Astrocyte (in vitro differentiated cells and primary cell): ENCODE measurements at regions not wholly inside any gene's neighbourhood (a gene's known extent, or its start where the extent isn't known, plus 50 kb on each side); places are given as distances from the start of the nearest gene placed in this dataset.

Source experiments
- DNase-seq: peaks from one replicate; pipeline ENCODE4 v3.0.0-alpha.2; 2010; ENCODE audit warnings: low read depth
- FAIRE-seq: peaks from 2 replicates; lab custom pipeline; 2011; peaks lifted over from hg19 to GRCh38; lab: Jason Lieb, UNC
- H2AFZ ChIP-seq: 2 replicates; pipeline ENCODE4 v1.6.0; 2012; ENCODE audit warnings: low read depth, low read length, inconsistent platforms
- H3K27ac ChIP-seq: 2 replicates; pipeline ENCODE4 v1.5.1; 2011; ENCODE audit warnings: low read depth, low read length, inconsistent platforms
- H3K27me3 ChIP-seq: 2 replicates; pipeline ENCODE4 v1.6.0; 2011; ENCODE audit warnings: low read length, inconsistent platforms; ENCODE audit not compliant: insufficient read depth
- H3K36me3 ChIP-seq: 2 replicates; pipeline ENCODE4 v1.5.1; 2011; ENCODE audit warnings: low read length, inconsistent platforms; ENCODE audit not compliant: insufficient read depth
- H3K4me1 ChIP-seq: 2 replicates; pipeline ENCODE4 v1.5.1; 2011; ENCODE audit warnings: low read length, inconsistent platforms; ENCODE audit not compliant: insufficient read depth
- H3K4me2 ChIP-seq: 2 replicates; pipeline ENCODE4 v1.6.0; 2012; ENCODE audit warnings: low read length, inconsistent platforms
- H3K4me3 ChIP-seq: 2 replicates; pipeline ENCODE4 v1.5.1; 2011; ENCODE audit warnings: low read depth, mild to moderate bottlenecking, low read length, inconsistent platforms; ENCODE audit not compliant: insufficient read depth
- H3K79me2 ChIP-seq: 2 replicates; pipeline ENCODE4 v1.6.0; 2012; ENCODE audit warnings: mild to moderate bottlenecking, low read length, inconsistent platforms; ENCODE audit not compliant: insufficient read depth
- H3K9ac ChIP-seq: 2 replicates; pipeline ENCODE4 v1.6.0; 2012; ENCODE audit warnings: mild to moderate bottlenecking, low read length, inconsistent platforms
- H3K9me3 ChIP-seq: 2 replicates; pipeline ENCODE4 v1.5.1; 2012; ENCODE audit warnings: low read depth, mild to moderate bottlenecking, low read length, inconsistent platforms; ENCODE audit not compliant: insufficient read depth
- H4K20me1 ChIP-seq: 2 replicates; pipeline ENCODE4 v1.6.0; 2012; ENCODE audit warnings: low read length, inconsistent platforms; ENCODE audit not compliant: insufficient read depth
- H3K27ac Mint-ChIP-seq: one replicate; pipeline ENCODE4 v1.8.0; 2021; ENCODE audit warnings: mild to moderate bottlenecking, mixed read lengths; ENCODE audit not compliant: unreplicated experiment
- H3K27me3 Mint-ChIP-seq: one replicate; pipeline ENCODE4 v1.8.0; 2021; ENCODE audit warnings: low read depth, mixed read lengths; ENCODE audit not compliant: unreplicated experiment
- H3K36me3 Mint-ChIP-seq: one replicate; pipeline ENCODE4 v1.8.0; 2021; ENCODE audit warnings: low read depth, mixed read lengths; ENCODE audit not compliant: unreplicated experiment
- H3K4me1 Mint-ChIP-seq: one replicate; pipeline ENCODE4 v1.8.0; 2021; ENCODE audit warnings: low read depth, mixed read lengths; ENCODE audit not compliant: unreplicated experiment
- H3K4me3 Mint-ChIP-seq: one replicate; pipeline ENCODE4 v1.8.0; 2021; ENCODE audit warnings: mild to moderate bottlenecking, moderate library complexity, mixed read lengths; ENCODE audit not compliant: unreplicated experiment
- H3K9me3 Mint-ChIP-seq: one replicate; pipeline ENCODE4 v1.8.0; 2021; ENCODE audit warnings: mild to moderate bottlenecking, mixed read lengths; ENCODE audit not compliant: unreplicated experiment
- CTCF ChIP-seq: IDR thresholded peaks from 2 replicates; pipeline ENCODE4 v1.5.1; 2011; ENCODE audit warnings: low read depth, mild to moderate bottlenecking, inconsistent platforms, low read length, moderate library complexity; ENCODE audit not compliant: insufficient read depth
- EZH2 ChIP-seq: IDR thresholded peaks from 2 replicates; pipeline ENCODE4 v1.6.1; 2012; ENCODE audit warnings: mild to moderate bottlenecking, low read length, inconsistent platforms; ENCODE audit not compliant: insufficient read depth

GRCh38 chr1:5448486-5448885, 543.7 kb downstream of the NPHP4 start:
- Histone ChIP-seq H3K79me2 (no peaks in the 10 kb centered on the region), H3K9me3 (peaks cover 4% of the 10 kb centered on the region), H3K4me1 (no peaks in the 10 kb centered on the region), H2AFZ (no peak overlapping the region), H3K4me2 (no peak overlapping the region), H4K20me1 (no peaks in the 10 kb centered on the region), H3K9ac (no peak overlapping the region), H3K36me3 (no peaks in the 10 kb centered on the region), H3K27ac (no peak overlapping the region), H3K4me3 (no peak overlapping the region), H3K27me3 (no peaks in the 10 kb centered on the region)
- peaks cover 50% of the 10 kb centered on the region for H3K27me3 Mint-ChIP-seq
- H3K36me3 Mint-ChIP-seq: no peaks in the 10 kb centered on the region
- no peak for FAIRE-seq
- no peak overlapping the region for H3K27ac Mint-ChIP-seq
- TF ChIP-seq CTCF (no peak), EZH2 (no peak)
- H3K9me3 Mint-ChIP-seq: no peaks in the 10 kb centered on the region
- H3K4me1 Mint-ChIP-seq: no peaks in the 10 kb centered on the region
- H3K4me3 Mint-ChIP-seq: no peak overlapping the region
- no peak for DNase-seq

GRCh38 chr1:5447503-5447960, 544.7 kb downstream of the NPHP4 start:
- no peaks in the 10 kb centered on the region for H4K20me1 ChIP-seq
- H3K9ac ChIP-seq: no peak overlapping the region
- no peaks in the 10 kb centered on the region for H3K27me3 ChIP-seq
- no peaks in the 10 kb centered on the region for H3K36me3 ChIP-seq
- H3K9me3 Mint-ChIP-seq: no peaks in the 10 kb centered on the region
- FAIRE-seq (no peak), DNase-seq (no peak)
- no peaks in the 10 kb centered on the region for H3K4me1 Mint-ChIP-seq
- no peak overlapping the region for H2AFZ ChIP-seq
- H3K4me1 ChIP-seq: no peaks in the 10 kb centered on the region
- no peak overlapping the region for H3K4me3 ChIP-seq
- no peaks in the 10 kb centered on the region for H3K79me2 ChIP-seq
- H3K9me3 ChIP-seq: peaks cover 4% of the 10 kb centered on the region
- H3K27ac Mint-ChIP-seq: no peak overlapping the region
- H3K27me3 Mint-ChIP-seq: peaks cover 54% of the 10 kb centered on the region
- H3K27ac ChIP-seq: no peak overlapping the region
- TF ChIP-seq EZH2 (no peak), CTCF (no peak)
- H3K4me2 ChIP-seq: no peak overlapping the region
- no peaks in the 10 kb centered on the region for H3K36me3 Mint-ChIP-seq
- H3K4me3 Mint-ChIP-seq: no peak overlapping the region

GRCh38 chr1:5444396-5444795, 547.8 kb downstream of the NPHP4 start:
- TF ChIP-seq CTCF: no peak
- TF ChIP-seq EZH2: no peak
- no peaks in the 10 kb centered on the region for H4K20me1 ChIP-seq
- H3K79me2 ChIP-seq: no peaks in the 10 kb centered on the region
- no peak overlapping the region for H2AFZ ChIP-seq
- Mint-ChIP-seq H3K4me1 (no peaks in the 10 kb centered on the region), H3K9me3 (peaks cover 3% of the 10 kb centered on the region), H3K27me3 (peaks cover 43% of the 10 kb centered on the region), H3K36me3 (no peaks in the 10 kb centered on the region), H3K4me3 (no peak overlapping the region), H3K27ac (no peak overlapping the region)
- H3K4me2 ChIP-seq: no peak overlapping the region
- H3K27ac ChIP-seq: no peak overlapping the region
- H3K36me3 ChIP-seq: no peaks in the 10 kb centered on the region
- no peak overlapping the region for H3K9ac ChIP-seq
- H3K9me3 ChIP-seq: peaks cover 3% of the 10 kb centered on the region
- DNase-seq (no peak), FAIRE-seq (no peak)
- no peaks in the 10 kb centered on the region for H3K27me3 ChIP-seq
- no peaks in the 10 kb centered on the region for H3K4me1 ChIP-seq
- H3K4me3 ChIP-seq: no peak overlapping the region
